ENCODE measurements at regions not wholly inside any gene's neighbourhood (a gene's known extent, or its start where the extent isn't known, plus 50 kb on each side); places are given as distances from the start of the nearest gene placed in this dataset.

GRCh38 chr9:115884846-115885245, 268.7 kb upstream of the PAPPA start:
- no peak for TF ChIP-seq POLR2A (IDR thresholded peaks at IDR 0.05)
- TF ChIP-seq CTCF (IDR thresholded peaks at IDR 0.05), result no peak
